HepG2 (cell line): ENCODE measurements at regions not wholly inside any gene's neighbourhood (a gene's known extent, or its start where the extent isn't known, plus 50 kb on each side); places are given as distances from the start of the nearest gene placed in this dataset.

Source experiments
- ATAC-seq: fragments of 200-7000 bp; cut with Tn5 transposase; 3 replicates; pipeline ENCODE4 v1.9.1; 2020; ENCODE audit warnings: mild to moderate bottlenecking, moderate library complexity
- BruUV-seq: library from RNA; stranded (reverse); fragments of 400-500 nt; replicated peaks from 2 replicates; lab custom pipeline; 2021; lab: Mats Ljungman, UMichigan
- CTCF ChIA-PET: fragments of 300-600 bp; formaldehyde crosslinking; extraction: SDS; loops from one replicate; lab custom pipeline; 2021; ENCODE audit warnings: low total read pairs, inconsistent platforms, low intra/inter-chr PET ratio; lab: Yijun Ruan, JAX
- POLR2A ChIA-PET: fragments of 350-600 bp; sonication (Branson Sonifier 250); formaldehyde crosslinking; loops from one replicate; lab custom pipeline; 2020; ENCODE audit warnings: antibody characterized with exemption, inconsistent platforms; lab: Yijun Ruan, JAX
- DNase-seq: peaks from one replicate; pipeline ENCODE4 v3.0.0-alpha.2; 2015; ENCODE audit warnings: low spot score
- FAIRE-seq: peaks from 3 replicates; lab custom pipeline; 2011; peaks lifted over from hg19 to GRCh38; lab: Jason Lieb, UNC
- H2AFZ ChIP-seq: one replicate; pipeline ENCODE4 v1.6.1; 2011; ENCODE audit warnings: low read length, inconsistent platforms
- H3K27ac ChIP-seq: fragments of 300-600 bp; 3 replicates; pipeline ENCODE4 v1.8.0; 2011; ENCODE audit warnings: mixed run types, mild to moderate bottlenecking, mixed read lengths, low read length, inconsistent platforms; ENCODE audit not compliant: insufficient read depth; ENCODE audit errors: extremely low read length
- H3K27me3 ChIP-seq, 2 experiments: fragments of 200-600 bp in 1 of 2; 2 replicates in 1 of 2; 3 replicates in 1 of 2; pipeline versions ENCODE4 v1.6.0 to v1.8.0; 2011; ENCODE audit warnings: low read length in 2 of 2, mild to moderate bottlenecking in 2 of 2, moderate library complexity in 2 of 2, inconsistent platforms in 1 of 2; ENCODE audit not compliant: insufficient read depth in 2 of 2, control insufficient read depth in 1 of 2
- H3K36me3 ChIP-seq, 2 experiments: fragments of 200-600 bp in 1 of 2; replicated peaks in 1 of 2; 2 replicates in 1 of 2; 3 replicates in 1 of 2; pipeline versions ENCODE4 v1.5.1 to v1.8.0; 2011; ENCODE audit warnings: low read length in 2 of 2, inconsistent platforms in 1 of 2; ENCODE audit not compliant: insufficient read depth in 2 of 2, control insufficient read depth in 1 of 2
- H3K4me1 ChIP-seq: 2 replicates; pipeline ENCODE4 v1.5.1; 2012; ENCODE audit warnings: low read length, inconsistent platforms; ENCODE audit not compliant: insufficient read depth
- H3K4me2 ChIP-seq: 2 replicates; pipeline ENCODE4 v1.6.0; 2011; ENCODE audit warnings: low read depth, low read length, inconsistent platforms
- H3K4me3 ChIP-seq, 3 experiments: fragments of 200-600 bp in 1 of 3; sonication (generic), shearing (Covaris generic) in 1 of 3; replicated peaks in 1 of 3; 2 replicates each; pipeline ENCODE4 v1.5.1; 2011 to 2016; ENCODE audit warnings: low read length in 3 of 3, inconsistent platforms in 2 of 3, low read depth in 2 of 3, mild to moderate bottlenecking in 2 of 3, control low read depth in 1 of 3, mixed read lengths in 1 of 3; ENCODE audit not compliant: insufficient read depth in 1 of 3
- H3K79me2 ChIP-seq: one replicate; pipeline ENCODE4 v1.6.1; 2011; ENCODE audit warnings: low read length, inconsistent platforms; ENCODE audit not compliant: insufficient read depth
- H3K9ac ChIP-seq: 2 replicates; pipeline ENCODE4 v1.6.0; 2011; ENCODE audit warnings: mild to moderate bottlenecking, low read depth, low read length, inconsistent platforms; ENCODE audit not compliant: insufficient read depth
- H3K9me3 ChIP-seq: 2 replicates; pipeline ENCODE4 v1.5.1; 2012; ENCODE audit warnings: mild to moderate bottlenecking, low read length
- H4K20me1 ChIP-seq: 2 replicates; pipeline ENCODE4 v1.6.0; 2011; ENCODE audit warnings: inconsistent platforms, mild to moderate bottlenecking, low read length, moderate library complexity; ENCODE audit not compliant: insufficient read depth
- ATF3 ChIP-seq: sonication (generic); formaldehyde crosslinking; IDR thresholded peaks from 2 replicates; pipeline ENCODE4 v1.4.0; 2020; ENCODE audit warnings: missing genetic modification reagents
- BORCS8-MEF2B ChIP-seq: sonication (generic); formaldehyde crosslinking; IDR thresholded peaks from 2 replicates; pipeline ENCODE4 v1.8.0; 2022; ENCODE audit warnings: mild to moderate bottlenecking, missing genetic modification reagents
- FUBP1 ChIP-seq: sonication (generic); formaldehyde crosslinking; IDR thresholded peaks from 2 replicates; pipeline ENCODE4 v1.5.1; 2020; ENCODE audit warnings: missing genetic modification reagents, mild to moderate bottlenecking, borderline replicate concordance
- JUN ChIP-seq: sonication (generic); formaldehyde crosslinking; IDR thresholded peaks from 2 replicates; pipeline ENCODE4 v1.4.0; 2020; ENCODE audit warnings: mild to moderate bottlenecking, missing genetic modification reagents
- MAFG ChIP-seq: sonication (generic); formaldehyde crosslinking; IDR thresholded peaks from 2 replicates; pipeline ENCODE4 v1.5.1; 2020; ENCODE audit warnings: mild to moderate bottlenecking, missing genetic modification reagents
- MTERF4 ChIP-seq: sonication (generic); formaldehyde crosslinking; IDR thresholded peaks from 2 replicates; pipeline ENCODE4 v1.8.0; 2023; ENCODE audit warnings: mild to moderate bottlenecking, missing genetic modification reagents
- NR0B2 ChIP-seq: sonication (generic); formaldehyde crosslinking; IDR thresholded peaks from 2 replicates; pipeline ENCODE4 v1.4.0; 2020; ENCODE audit warnings: mild to moderate bottlenecking, missing genetic modification reagents
- PRMT3 ChIP-seq: sonication (generic); formaldehyde crosslinking; IDR thresholded peaks from 2 replicates; pipeline ENCODE4 v1.8.1; 2022; ENCODE audit warnings: low read depth, mild to moderate bottlenecking, moderate library complexity, missing genetic modification reagents, borderline replicate concordance
- SMAD1 ChIP-seq: sonication (generic); formaldehyde crosslinking; IDR thresholded peaks from 2 replicates; pipeline ENCODE4 v1.4.0; 2020; ENCODE audit warnings: missing genetic modification reagents, low read depth, mild to moderate bottlenecking, borderline replicate concordance
- STAT5B ChIP-seq: sonication (generic); formaldehyde crosslinking; IDR thresholded peaks from 2 replicates; pipeline ENCODE4 v1.4.0; 2020; ENCODE audit warnings: missing genetic modification reagents
- ZBTB26 ChIP-seq: IDR thresholded peaks from 2 replicates; pipeline ENCODE4 v1.6.1; 2016; ENCODE audit warnings: missing compliant biosample characterization, missing genetic modification reagents, borderline replicate concordance
- ZMYM3 ChIP-seq: sonication (generic); formaldehyde crosslinking; IDR thresholded peaks from 2 replicates; pipeline ENCODE4 v1.5.1; 2020; ENCODE audit warnings: mild to moderate bottlenecking, missing genetic modification reagents
- ZNF24 ChIP-seq: fragments of 450-650 bp; IDR thresholded peaks from 2 replicates; pipeline ENCODE4 v1.6.1; 2017; ENCODE audit warnings: antibody characterized with exemption, mild to moderate bottlenecking
- ZNF615 ChIP-seq: sonication (generic); formaldehyde crosslinking; IDR thresholded peaks from 2 replicates; pipeline ENCODE4 v1.5.0; 2020; ENCODE audit warnings: mild to moderate bottlenecking, missing genetic modification reagents, borderline replicate concordance
- ZNF619 ChIP-seq: sonication (generic); formaldehyde crosslinking; IDR thresholded peaks from 2 replicates; pipeline ENCODE4 v1.4.0; 2020; ENCODE audit warnings: mild to moderate bottlenecking, missing genetic modification reagents
- ZNF652 ChIP-seq: IDR thresholded peaks from 2 replicates; pipeline ENCODE4 v1.6.1; 2016; ENCODE audit warnings: low read depth, borderline replicate concordance
- ZNF878 ChIP-seq: sonication (generic); formaldehyde crosslinking; IDR thresholded peaks from 2 replicates; pipeline ENCODE4 v1.8.1; 2023; ENCODE audit warnings: mild to moderate bottlenecking, missing genetic modification reagents, moderate library complexity
- WGBS: methylation state at CpG from one replicate; pipeline ENCODE4 v1.1.6; 2017; ENCODE audit warnings: low lambda C conversion rate; 5-methylcytosine and 5-hydroxymethylcytosine counted together
- in situ Hi-C: cut with HindIII; loops from 2 replicates; pipeline ENCODE4 v1.10.0; 2017; ENCODE audit warnings: low pct_unique_long_range_greater_than_20kb; ENCODE audit not compliant: extremely low pct_ligation_motif_present
- intact Hi-C: fragments of 100-400 bp; cut with micrococcal nuclease; formaldehyde crosslinking; loops from one replicate; pipeline ENCODE4 v1.10.0; 2022; ENCODE audit not compliant: unreplicated experiment

GRCh38 chr10:89153971-89154370 is 53.1 kb downstream of the CH25H start:
- no peaks in the 10 kb centered on the region for H3K9me3 ChIP-seq
- no peak overlapping the region for H3K4me2 ChIP-seq
- WGBS, result 0% methylated on average over 1 of the region's 1 CpG
- BruUV-seq, result no TSS peak
- no peaks in the 10 kb centered on the region; a peak in 1 of 5 replicates for H3K27me3 ChIP-seq
- H3K4me1 ChIP-seq, result no peaks in the 10 kb centered on the region
- H3K27ac ChIP-seq, result no peak overlapping the region
- ChIA-PET POLR2A (no interaction called here), CTCF (no interaction called here)
- H3K36me3 ChIP-seq, result no peaks in the 10 kb centered on the region
- intact Hi-C loops, result no loop called here
- no peak for ATAC-seq
- H3K4me3 ChIP-seq, result no peak overlapping the region
- H4K20me1 ChIP-seq, result no peaks in the 10 kb centered on the region
- no peak overlapping the region for H2AFZ ChIP-seq
- H3K79me2 ChIP-seq, result no peaks in the 10 kb centered on the region
- TF ChIP-seq ZMYM3 (CRISPR knock-in tag) (no peak), BORCS8-MEF2B (CRISPR knock-in tag) (no peak), ZNF878 (CRISPR knock-in tag) (no peak), NR0B2 (CRISPR knock-in tag) (no peak), ATF3 (CRISPR knock-in tag) (no peak), ZBTB26 (CRISPR knock-in tag) (no peak), MTERF4 (CRISPR knock-in tag) (no peak), MAFG (CRISPR knock-in tag) (no peak), ZNF619 (CRISPR knock-in tag) (no peak), ZNF652 (CRISPR knock-in tag) (no peak), ZNF24 (no peak), JUN (CRISPR knock-in tag) (no peak), SMAD1 (CRISPR knock-in tag) (no peak), FUBP1 (CRISPR knock-in tag) (no peak), STAT5B (CRISPR knock-in tag) (no peak), ZNF615 (CRISPR knock-in tag) (no peak), PRMT3 (CRISPR knock-in tag) (no peak)
- DNase-seq, result no peak
- in situ Hi-C loops, result no loop called here
- H3K9ac ChIP-seq, result no peak overlapping the region
- FAIRE-seq, result no peak
